Brain microvascular endothelial cell (primary cell): ENCODE measurements at regions not wholly inside any gene's neighbourhood (a gene's known extent, or its start where the extent isn't known, plus 50 kb on each side); places are given as distances from the start of the nearest gene placed in this dataset.

Experiments
- DNase-seq: peaks from one replicate; pipeline ENCODE4 v3.0.0-alpha.2; 2020
- H3K27ac ChIP-seq: fragments of 250-450 bp; sonication (Bioruptor Pico); 2 replicates; pipeline ENCODE4 v1.5.1; 2020; ENCODE audit warnings: mild to moderate bottlenecking, moderate library complexity
- H3K27me3 ChIP-seq: fragments of 250-450 bp; sonication (Bioruptor Pico); replicated peaks from 2 replicates; pipeline ENCODE4 v1.5.1; 2020; ENCODE audit warnings: mild to moderate bottlenecking
- H3K36me3 ChIP-seq: fragments of 250-450 bp; sonication (Bioruptor Pico); replicated peaks from 2 replicates; pipeline ENCODE4 v1.5.1; 2020; ENCODE audit warnings: mild to moderate bottlenecking
- H3K4me3 ChIP-seq: 2 replicates; pipeline ENCODE4 v1.5.1; 2011; ENCODE audit warnings: low read depth, mild to moderate bottlenecking, control low read depth, low read length, moderate library complexity
- CTCF ChIP-seq: IDR thresholded peaks from 2 replicates; pipeline ENCODE4 v1.5.1; 2011; ENCODE audit warnings: low read depth, mild to moderate bottlenecking, moderate library complexity, low read length, control low read depth, inconsistent platforms; ENCODE audit errors: missing control alignments
- in situ Hi-C: cut with HindIII; loops from 2 replicates; pipeline ENCODE4 v1.10.0; 2017; ENCODE audit warnings: low sequenced_read_pairs, low pct_ligation_motif_present

GRCh38 chr2:45067859-45068570, 58.8 kb upstream of the SIX2 start:
- Histone ChIP-seq H3K36me3 (no peaks in the 10 kb centered on the region), H3K27ac (no peak overlapping the region), H3K4me3 (no peak overlapping the region), H3K27me3 (no peaks in the 10 kb centered on the region)
- no peak for DNase-seq
- TF ChIP-seq CTCF, result peak; percentile 25
- in situ Hi-C loops, result no loop called here
